ENCODE measurements at regions not wholly inside any gene's neighbourhood (a gene's known extent, or its start where the extent isn't known, plus 50 kb on each side); places are given as distances from the start of the nearest gene placed in this dataset.

- no peak for DNase-seq
These were observed 223.4 kb downstream of the PLPP3 start for GRCh38 chr1:56355918-56356317.

GRCh38 chr1:56355422-56355821, 223.9 kb downstream of the PLPP3 start:
- DNase-seq: no peak

- DNase-seq: no peak
These were observed 233.5 kb downstream of the PLPP3 start for GRCh38 chr1:56345831-56346230.

- DNase-seq: no peak
These were observed 238.4 kb downstream of the PLPP3 start for GRCh38 chr1:56340977-56341376.

- no peak for DNase-seq
These were observed 239.4 kb downstream of the PLPP3 start for GRCh38 chr1:56339786-56340465.

- no peak for DNase-seq
These were observed 240.3 kb downstream of the PLPP3 start for GRCh38 chr1:56339093-56339492.

GRCh38 chr1:56336982-56337381, 242.4 kb downstream of the PLPP3 start:
- DNase-seq: no peak

- no peak for DNase-seq
These were observed 244.0 kb downstream of the PLPP3 start for GRCh38 chr1:56335394-56335793.

- no peak for DNase-seq
These were observed 245.3 kb downstream of the PLPP3 start for GRCh38 chr1:56334047-56334446.

GRCh38 chr1:56333461-56333860, 245.9 kb downstream of the PLPP3 start:
- DNase-seq: no peak

GRCh38 chr1:56331892-56332567, 247.3 kb downstream of the PLPP3 start:
- no peak for DNase-seq

GRCh38 chr1:56331207-56331891, 248.0 kb downstream of the PLPP3 start:
- no peak for DNase-seq

- no peak for DNase-seq
These were observed 248.9 kb downstream of the PLPP3 start for GRCh38 chr1:56330391-56331026.

GRCh38 chr1:56329970-56330369, 249.4 kb downstream of the PLPP3 start:
- no peak for DNase-seq

- DNase-seq: no peak
These were observed 252.2 kb downstream of the PLPP3 start for GRCh38 chr1:56327195-56327594.

GRCh38 chr1:56326056-56326455, 253.3 kb downstream of the PLPP3 start:
- no peak for DNase-seq

- DNase-seq: no peak
These were observed 254.9 kb downstream of the PLPP3 start for GRCh38 chr1:56324504-56324903.

- no peak for DNase-seq
These were observed 257.2 kb downstream of the PLPP3 start for GRCh38 chr1:56322211-56322610.

- no peak for DNase-seq
These were observed 258.2 kb downstream of the PLPP3 start for GRCh38 chr1:56321150-56321490.

GRCh38 chr1:56320464-56321149, 258.8 kb downstream of the PLPP3 start:
- no peak for DNase-seq

GRCh38 chr1:56317722-56318121, 261.6 kb downstream of the PLPP3 start:
- no peak for DNase-seq

- no peak for DNase-seq
These were observed 263.9 kb downstream of the PLPP3 start for GRCh38 chr1:56315293-56315942.

All from right kidney (tissue), 1 donor.